ENCODE measurements at regions not wholly inside any gene's neighbourhood (a gene's known extent, or its start where the extent isn't known, plus 50 kb on each side); places are given as distances from the start of the nearest gene placed in this dataset.

DNA sequence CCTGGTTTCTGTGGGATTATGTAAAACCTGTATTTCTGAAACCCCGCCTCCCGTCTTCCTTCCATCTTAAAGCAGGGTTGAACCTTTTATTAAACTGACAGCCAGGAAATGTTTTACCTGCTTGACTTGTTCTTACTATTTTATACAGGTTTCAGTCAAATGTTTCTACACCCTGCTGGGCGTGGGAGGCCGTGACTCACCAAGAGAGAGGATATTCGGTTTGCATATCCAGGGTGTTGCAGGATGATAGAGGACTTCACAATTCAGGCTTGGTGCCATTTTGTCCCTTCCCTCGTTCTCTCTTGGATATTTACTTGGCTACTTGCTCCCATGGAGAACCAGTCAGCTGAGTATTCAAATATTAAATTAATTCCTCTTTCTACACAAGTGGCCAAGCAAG, 69.7 kb downstream of the ARF6 start:
- TF ChIP-seq POLR2A (IDR thresholded peaks at IDR 0.05) (no peak), POLR2AphosphoS5 (IDR thresholded peaks at IDR 0.05) (no peak)
- TF ChIP-seq, protein P1, sequence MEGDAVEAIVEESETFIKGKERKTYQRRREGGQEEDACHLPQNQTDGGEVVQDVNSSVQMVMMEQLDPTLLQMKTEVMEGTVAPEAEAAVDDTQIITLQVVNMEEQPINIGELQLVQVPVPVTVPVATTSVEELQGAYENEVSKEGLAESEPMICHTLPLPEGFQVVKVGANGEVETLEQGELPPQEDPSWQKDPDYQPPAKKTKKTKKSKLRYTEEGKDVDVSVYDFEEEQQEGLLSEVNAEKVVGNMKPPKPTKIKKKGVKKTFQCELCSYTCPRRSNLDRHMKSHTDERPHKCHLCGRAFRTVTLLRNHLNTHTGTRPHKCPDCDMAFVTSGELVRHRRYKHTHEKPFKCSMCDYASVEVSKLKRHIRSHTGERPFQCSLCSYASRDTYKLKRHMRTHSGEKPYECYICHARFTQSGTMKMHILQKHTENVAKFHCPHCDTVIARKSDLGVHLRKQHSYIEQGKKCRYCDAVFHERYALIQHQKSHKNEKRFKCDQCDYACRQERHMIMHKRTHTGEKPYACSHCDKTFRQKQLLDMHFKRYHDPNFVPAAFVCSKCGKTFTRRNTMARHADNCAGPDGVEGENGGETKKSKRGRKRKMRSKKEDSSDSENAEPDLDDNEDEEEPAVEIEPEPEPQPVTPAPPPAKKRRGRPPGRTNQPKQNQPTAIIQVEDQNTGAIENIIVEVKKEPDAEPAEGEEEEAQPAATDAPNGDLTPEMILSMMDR (IDR thresholded peaks at IDR 0.05 in 8 of 11, conservative IDR thresholded peaks at IDR 0.05 in 3 of 11) = no peak
